MV-4-11 (cell line): ENCODE measurements at regions not wholly inside any gene's neighbourhood (a gene's known extent, or its start where the extent isn't known, plus 50 kb on each side); places are given as distances from the start of the nearest gene placed in this dataset.
A peak's percentile ranks its signal among the peaks of the same experiment; 100 is the strongest.
"Not testable (repeated sequence)": the region's sequence is repeated elsewhere in the genome, so short reads cannot be mapped to it uniquely, and the experiment has no call there.

ENCODE experiments used
- DNase-seq: peaks from one replicate; lab custom pipeline; 2025; lab: John Stamatoyannopoulos, UW

DNA sequence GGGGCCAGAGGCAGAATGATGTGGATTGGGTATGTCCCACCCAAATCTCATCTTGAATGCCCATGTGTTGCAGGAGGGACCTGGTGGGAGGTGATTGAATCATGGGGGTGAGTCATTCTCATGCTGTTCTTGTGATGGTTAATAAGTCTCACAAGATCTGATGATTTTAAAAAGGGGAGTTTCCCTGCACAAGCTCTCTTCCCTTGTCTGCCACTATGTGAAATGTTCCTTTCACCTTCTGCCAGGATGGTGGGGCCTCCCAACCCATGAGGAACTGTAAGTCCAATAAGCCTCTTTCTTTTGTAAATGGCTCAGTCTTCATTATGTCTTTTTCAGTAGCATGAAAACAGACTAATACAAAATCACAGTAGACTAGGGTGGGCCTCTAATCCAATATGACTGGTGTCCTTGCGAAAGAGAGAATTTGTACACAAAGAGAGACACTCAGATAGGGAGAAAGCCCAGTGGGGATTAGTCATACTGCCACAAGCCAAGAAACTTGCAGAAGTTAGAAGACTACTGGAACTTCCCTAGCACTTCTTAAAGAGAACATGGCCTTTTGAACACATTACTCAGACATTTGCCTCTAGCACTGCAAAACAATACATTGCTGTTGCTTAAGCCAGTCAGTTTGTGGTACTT lies 68.4 kb downstream of the ANXA1 start:
- DNase-seq, result peak; percentile 98

DNA sequence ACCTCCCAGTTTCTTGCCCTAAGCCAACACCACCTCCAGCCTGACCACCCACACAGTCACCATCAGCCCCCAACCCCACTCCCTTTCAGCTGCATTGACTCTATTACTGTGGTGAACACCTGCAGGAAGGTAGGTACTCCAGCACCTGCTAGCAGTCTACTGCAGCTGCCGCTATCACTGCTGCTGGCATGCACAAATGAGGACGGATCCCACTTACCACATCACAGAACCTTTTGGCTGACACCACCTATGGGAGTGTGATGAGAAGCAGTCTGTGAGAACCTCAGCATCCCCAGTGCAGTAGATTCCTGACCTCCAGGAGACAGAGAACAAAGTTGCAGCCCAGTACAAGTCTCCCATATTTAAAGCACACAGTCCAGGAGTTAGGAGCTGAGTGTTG lies 71.9 kb downstream of the ANXA1 start:
- no peak for DNase-seq

DNA sequence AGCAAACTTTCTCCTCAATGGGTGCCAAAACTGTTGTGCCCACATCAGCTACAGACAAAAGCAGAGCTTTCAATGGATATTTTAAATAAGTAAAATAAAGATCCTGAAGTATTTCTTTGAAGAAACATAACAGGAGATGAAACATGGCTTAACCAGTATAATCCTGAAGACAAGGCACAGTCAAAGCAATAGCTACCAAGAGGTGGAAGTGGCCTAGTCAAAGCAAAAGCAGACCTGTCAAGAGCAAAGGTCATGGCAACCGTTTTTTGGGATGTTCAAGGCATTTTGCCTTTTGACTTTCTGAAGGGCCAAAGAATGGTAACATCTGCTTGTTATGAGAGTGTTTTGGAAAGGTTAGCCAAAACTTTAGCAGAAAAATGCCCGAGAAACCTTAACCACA lies 77.9 kb downstream of the ANXA1 start:
- DNase-seq, result no peak

DNA sequence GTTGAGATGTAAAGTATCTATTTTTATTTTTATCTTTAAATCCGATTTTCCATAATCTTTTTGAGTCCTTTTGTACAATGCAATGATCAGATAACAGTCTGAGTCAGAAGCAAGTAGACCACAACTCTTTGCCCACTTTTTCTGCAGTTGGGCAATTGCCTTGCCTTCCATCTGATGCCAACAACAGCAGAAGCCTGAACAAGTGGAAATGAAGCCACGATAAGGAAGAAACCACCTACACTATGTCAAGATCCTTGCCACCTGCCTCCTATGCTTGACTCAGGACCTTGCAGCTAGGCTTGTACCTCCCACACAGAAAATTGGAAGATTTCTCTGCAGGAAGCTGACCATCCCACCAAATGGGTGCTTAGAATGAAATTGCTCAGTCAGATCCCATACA lies 78.6 kb downstream of the ANXA1 start:
- DNase-seq, result peak; percentile 15

DNA sequence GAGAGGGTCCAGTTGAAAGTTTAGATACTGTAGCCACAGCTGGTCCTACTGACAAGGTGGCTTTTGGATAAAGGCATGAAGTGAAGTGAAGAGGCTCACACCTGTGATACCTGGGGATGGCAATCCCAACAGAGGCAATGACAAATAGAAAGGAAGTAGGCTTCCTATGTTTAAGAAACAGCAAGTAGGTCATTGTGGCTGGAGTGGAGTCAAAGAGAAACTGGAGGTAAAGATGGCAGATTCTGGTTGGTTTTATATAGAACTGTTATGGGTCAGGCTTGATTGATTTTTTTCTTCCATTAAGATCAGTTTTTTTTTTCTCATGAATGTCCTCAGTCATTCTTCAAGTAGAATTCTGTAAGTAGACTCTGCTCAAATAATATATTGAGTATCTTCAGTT lies 79.5 kb downstream of the ANXA1 start:
- DNase-seq, result no peak

DNA sequence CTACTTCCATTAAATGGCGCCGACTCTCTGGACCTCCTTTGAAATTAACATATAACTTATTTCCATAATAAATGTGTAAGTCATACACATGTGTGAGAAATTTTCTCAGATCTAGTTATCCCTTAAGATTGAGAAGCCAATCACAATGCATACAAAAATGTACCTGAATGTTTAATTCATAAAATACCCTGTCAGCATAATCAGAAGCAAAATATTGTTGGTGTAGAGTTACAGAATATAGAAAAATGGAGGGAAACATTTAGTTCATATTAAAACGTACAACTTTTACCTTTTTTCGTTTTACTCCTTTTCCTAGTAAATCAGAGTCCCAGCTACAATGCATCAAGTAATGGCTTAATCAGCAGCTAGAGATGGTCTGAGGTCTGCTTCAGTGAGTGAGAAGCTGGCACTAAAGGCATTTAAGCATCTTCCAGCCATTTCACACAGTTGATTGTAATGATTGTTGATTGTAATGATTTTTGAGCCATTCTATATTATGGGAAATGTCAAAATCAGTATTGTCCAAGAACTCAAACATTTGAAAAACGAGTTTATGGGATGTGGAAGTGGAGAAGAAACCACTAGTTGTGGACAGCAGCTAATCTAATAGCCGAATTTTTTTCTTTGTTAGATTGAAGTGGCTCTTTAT lies 81.8 kb downstream of the ANXA1 start:
- DNase-seq, result no peak

DNA sequence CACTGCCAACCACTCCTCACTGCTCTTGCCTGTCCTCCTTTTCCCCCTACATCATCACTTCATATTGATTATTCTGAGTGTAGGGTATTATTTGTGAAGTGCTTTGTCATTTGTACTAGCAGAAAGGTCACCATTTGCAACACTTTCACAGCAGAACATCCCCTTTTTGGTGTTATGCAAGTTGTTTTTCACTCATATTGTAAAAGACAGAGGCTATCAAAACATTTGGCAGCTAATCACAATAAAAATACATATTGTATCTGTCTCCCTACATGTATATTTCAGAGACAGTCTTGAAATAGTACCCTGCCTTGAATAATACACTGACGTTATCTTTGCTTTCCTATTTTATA lies 82.3 kb downstream of the ANXA1 start:
- DNase-seq, result no peak

DNA sequence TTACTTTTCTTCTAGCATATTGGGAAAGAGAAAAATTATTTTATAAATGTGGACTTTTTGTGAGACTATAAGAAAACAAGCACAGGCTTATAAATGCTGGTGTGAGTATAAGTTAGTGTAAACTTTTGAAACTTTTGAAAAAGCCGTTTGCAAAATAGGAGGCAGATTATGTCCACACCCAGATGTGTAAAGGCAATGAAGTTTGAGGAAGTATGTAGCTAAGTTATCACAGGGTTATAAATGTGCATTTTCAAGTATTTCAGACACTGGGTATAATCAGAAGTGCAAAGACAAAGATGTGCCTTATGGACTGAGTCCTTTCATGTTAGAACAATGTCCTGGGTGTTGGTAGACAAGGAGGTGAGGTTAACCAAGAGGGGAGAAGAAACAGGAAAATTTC lies 85.5 kb downstream of the ANXA1 start:
- DNase-seq, result peak; percentile 70

DNA sequence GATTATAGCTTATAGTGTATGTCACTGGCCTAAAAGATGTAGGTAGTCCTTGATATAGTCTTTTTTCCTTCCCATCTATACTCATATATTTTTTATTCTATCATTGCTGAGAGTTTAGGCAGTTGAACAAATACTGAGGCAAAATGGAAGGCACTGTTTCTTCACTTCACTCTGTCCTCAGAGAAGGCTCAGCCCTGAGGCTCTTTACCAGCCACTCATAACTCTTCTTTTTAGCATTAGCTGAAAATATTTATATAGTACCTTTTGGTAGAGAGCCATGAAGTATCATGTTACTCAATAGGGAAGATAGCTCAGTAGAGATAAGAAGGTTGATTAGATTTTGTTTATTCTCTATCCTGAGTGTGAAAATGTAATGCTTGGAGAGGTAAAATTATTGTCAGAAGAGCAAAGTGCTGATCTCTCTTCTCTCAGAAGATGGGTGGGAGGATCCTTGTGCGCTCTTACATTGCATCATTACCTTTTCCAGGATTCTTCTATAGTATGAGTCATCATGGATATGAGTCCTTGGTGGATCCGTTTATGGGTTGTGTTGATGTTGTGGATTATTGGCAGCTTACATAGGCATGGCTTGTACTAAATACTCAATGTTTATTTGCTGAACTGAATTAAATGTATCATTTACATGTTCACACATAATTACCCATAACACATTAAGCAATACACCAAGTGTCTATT lies 88.1 kb downstream of the ANXA1 start:
- no peak for DNase-seq

DNA sequence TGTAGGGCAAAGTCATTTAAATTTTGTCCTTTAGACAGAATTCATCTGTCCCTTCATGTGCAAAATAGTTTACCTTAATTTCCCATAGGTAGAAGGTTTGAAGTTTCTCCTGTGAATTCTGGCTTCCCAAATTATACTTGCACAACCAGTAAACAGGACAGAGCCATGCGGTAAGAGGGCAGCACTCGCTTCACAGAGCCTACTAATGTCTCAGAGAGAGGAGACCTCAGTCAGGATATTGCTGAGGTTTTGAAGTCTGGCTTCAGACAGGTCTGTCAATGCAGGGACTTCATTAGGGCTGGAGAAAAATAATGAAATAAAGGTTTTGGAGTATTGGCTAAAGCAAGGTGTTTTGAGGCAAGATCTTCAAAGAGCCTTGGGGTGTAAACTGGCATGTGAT lies 91.4 kb downstream of the ANXA1 start:
- no peak for DNase-seq

DNA sequence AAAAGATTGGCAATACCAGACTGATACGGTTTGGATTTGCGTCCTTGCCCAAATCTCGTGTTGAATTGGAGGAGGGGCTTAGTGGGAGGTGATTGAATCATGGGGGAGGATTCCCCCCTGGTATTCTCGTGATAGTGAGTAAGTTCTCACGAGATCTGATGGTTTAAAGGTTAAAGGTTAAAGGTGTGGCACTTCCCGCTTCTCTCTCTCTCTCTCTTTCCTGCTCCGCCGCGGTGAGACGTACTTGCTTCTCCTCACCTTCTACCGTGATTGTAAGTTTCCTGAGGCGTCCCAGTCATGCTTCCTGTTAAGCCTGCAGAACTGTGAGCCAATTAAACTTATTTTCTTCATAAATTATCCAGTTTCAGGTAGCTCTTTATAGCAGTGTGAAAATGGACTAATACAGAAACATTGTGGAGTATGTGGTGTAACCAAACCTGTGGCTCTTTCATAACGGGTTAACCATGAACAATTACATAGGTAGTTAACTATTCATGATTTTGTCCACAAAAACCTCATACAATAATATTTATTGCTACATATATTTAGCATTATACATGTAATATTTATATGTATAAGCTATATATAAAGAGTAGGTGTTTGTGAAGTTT lies 107.5 kb downstream of the ANXA1 start:
- no peak for DNase-seq

DNA sequence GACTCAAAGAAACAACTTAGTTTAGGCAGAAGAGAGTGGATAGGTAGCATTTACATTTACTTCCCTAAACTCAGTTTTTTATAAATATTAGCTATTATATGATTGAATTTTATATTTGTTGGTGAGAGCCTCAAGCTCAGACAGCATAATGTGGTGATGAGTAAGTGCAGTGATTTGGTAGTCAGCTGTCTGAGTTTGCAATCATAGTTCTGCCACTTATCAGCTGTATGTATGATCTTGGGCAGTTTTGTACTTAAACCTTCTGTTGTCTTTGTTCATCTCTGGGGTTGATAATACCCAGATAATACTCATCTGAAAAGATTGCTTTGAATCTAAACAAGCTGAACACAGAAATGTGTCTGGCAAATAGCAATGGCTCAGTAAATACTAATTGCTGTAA lies 108.8 kb downstream of the ANXA1 start:
- no peak for DNase-seq

DNA sequence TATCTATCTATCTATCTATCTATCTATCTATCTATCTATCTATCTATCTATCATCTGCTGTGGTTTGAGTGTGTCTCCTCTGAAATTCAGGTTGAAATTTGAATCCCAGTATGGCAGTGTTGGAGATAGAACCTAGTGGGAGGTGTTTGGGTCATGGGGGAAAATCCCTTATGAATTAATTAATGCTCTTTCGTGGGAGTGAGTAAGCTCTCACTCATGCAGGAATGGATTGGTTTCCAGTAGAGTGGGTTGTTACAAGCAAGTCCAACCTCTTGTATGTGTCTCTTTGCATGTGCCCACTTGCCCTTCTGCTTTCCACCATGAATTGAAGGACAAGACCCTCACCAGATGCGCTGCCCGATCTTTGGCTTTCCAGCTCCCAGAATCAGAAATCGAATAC lies 113.0 kb downstream of the ANXA1 start:
- no peak for DNase-seq

DNA sequence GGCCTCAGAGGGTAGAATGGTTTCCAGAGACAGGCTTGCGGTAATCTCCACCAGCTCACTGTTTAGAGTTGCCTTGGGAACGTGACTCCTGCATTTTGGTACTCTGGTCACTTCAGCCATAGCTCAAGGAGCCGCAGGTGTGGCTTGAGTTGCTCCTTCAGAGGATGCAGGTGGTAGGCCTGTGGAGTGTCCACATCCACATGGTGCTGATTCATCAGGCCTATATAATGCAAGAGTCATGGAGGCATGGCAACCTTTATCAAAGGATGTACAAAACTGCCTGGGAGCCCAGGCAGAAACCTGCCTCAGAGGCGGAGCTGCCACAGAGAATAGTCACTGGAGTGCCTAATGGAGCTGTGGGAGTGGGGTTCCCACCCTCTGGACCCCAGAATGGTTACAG lies 114.2 kb downstream of the ANXA1 start:
- DNase-seq, result no peak

DNA sequence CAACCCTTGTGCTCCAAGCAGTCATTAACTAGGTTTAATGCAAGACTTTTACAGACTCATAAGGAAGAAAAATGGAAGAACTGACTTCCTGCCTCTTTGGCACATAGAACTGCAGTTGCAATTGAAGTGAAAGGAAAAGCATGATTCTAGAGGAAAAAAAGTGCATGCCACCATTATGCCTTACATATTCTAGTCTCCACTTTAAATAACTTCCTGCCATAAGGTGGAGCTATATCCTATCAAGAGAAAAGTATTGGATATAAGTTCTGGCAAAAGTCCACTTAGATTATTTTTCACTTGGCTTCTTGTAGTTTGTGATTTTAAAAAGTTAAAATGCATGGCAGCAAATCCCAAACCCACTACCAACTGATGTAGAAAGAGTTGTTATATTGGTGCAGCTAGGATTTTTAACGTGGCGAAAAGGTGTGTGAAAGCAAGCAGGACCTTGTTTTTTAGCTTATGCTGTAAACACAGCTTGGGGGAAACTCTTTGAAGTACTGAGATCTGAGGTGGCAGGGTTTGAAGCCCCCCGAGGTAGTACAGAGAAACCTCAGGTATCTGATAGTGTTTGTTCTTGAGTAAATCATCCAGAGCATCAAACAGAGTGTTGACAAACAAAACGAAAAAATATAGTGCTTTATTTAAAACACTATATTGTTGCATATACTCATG lies 117.9 kb downstream of the ANXA1 start:
- DNase-seq, result peak; percentile 21

DNA sequence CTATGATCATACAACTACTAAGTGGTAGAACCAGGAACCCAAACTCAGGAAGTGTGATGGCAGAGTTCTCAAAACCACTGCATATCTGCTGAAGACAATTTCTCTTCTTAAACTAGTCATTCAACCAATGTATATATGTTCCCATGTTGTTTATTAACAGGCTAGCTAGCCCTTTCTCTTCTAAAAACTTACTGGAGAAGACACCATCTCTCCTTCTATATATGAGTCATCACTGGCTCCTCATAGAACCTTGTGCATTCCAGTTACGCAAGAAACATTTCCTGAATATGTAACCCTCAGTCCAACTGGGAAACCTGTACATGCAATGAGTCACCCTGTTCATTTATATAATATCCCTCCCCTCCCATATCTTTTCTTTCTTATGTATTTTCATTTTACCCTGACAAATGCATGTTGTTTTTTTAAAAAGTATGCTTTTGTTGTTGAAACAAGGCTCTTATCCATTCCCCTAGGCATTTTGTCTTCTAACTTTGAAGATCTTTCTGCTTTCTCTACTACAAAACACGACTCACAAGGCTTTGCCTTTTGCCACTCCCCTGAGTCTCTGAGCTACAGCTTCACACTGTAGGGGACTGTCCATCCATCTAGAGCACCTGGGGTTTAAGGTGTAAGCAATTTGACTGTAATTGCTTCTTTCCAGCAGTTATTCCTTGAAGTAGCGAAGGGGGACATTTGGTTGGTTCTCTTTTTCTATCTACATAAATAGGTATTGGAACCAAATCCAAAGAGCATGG lies 119.5 kb downstream of the ANXA1 start:
- peak; percentile 83 for DNase-seq

DNA sequence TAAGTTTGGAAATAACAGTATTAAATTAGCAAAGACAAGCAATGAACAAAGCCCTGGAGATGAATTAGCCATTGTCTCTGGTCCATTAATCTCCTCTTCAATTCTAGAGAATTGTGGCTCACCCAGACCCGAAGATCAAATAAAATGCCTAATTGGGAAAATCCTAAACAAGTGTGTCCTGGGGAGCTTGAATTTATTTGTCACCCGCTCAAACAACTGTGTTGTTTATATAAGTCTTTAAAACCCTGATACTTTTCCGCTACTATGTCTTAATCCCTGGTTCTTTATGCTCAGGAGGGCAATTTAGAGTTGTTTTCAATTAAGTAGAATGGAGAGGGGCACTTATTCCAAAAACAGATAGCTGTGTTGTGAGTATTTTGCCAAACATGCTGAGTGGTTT lies 128.4 kb downstream of the ANXA1 start:
- DNase-seq, result no peak

DNA sequence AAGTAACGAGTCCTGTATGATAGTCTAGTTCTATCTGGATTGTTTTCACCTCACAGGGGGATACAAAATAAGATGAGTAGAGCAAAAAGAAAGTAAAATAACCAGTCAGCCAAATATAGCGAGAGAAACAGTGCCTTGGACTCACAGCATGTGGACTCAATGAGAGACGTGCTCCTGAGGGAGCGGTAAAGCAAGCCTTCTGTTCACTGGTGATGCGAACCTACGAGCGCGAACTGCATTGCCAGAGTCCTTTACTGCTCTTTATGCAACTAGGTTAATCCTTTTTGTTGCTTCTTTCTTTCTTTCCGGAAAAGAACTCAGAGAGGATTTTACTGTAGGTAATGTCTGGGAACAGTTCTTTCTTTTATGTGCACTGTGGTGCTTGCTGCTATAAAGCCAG lies 132.7 kb downstream of the ANXA1 start:
- no peak for DNase-seq

DNA sequence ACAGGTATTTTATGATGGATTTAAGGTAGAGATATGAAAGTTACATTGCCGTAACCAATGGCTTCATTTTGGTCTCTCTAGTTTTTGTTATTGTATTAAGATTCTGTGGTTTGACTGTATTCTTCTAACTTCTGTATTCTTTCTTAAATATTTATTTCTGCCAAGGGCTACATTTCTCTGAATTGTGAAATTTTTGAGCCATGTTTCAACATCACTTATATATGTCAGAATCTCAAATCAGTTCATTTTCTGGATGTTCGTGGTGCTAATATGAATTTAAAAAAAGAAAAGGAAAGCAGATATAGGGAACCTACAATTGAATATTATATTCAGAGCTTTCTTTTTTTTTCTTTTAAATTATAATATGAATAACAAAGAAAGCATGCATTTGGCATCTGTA lies 142.7 kb downstream of the ANXA1 start:
- DNase-seq, result no peak

DNA sequence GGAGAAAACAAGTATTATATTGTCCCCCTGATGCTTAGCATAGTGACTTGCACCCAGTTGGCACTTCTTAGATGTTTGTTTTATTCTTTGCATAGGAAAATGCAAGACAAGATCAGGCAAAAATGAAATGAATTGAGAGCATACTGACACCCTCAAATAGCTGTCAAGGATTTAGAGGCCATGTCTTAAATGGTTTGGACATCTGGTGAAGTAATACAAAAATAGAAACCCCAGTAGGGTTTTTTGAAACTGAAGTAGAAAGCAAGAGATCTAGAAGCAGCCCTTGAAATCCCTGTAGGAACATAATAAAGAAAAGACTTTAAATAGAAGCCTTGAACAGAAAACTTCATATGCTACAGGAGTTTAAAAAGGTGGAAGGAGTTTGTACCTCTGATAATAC lies 174.3 kb downstream of the ANXA1 start:
- no peak for DNase-seq

DNA sequence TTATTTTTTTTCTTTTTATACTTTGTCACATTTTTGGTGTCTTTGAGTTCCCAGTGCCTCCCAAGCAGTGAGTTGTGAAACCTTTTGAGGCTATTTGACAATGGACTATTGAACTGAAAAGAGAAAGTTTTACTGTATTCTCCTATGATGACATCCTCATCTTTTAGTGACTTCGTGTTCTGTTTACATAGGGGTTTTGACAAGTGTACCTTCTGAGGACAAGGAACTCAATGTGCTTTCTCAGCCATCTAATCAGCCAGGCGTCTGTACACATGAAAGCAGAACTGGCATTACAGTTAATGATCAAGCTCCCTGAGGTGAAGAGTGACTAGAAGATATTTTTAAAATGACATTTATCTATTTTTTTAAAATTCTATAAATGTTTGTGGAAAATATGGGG lies 175.5 kb downstream of the ANXA1 start:
- DNase-seq, result no peak

DNA sequence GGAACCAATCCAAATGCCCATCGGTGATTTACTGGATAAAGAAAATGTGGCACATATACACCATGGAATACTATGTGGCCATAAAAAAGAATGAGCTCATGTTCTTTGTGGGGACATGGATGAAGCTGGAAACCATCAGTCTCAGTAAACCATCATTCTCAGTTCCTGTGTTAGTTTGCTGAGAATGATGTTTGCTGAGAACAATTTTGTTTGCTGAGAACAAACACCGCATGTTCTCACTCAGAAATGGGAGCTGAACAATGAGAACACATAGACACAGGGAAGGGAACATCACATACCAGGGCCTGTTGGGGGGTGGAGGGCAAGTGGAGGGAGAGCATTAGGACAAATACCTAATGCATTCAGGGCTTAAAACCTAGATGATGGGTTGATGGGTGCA lies 185.5 kb downstream of the ANXA1 start:
- DNase-seq, result not testable (repeated sequence)
